Endodermal cell (in vitro differentiated cells): ENCODE measurements at regions not wholly inside any gene's neighbourhood (a gene's known extent, or its start where the extent isn't known, plus 50 kb on each side); places are given as distances from the start of the nearest gene placed in this dataset.

ENCODE experiments used
- DNase-seq: peaks from one replicate; pipeline ENCODE4 v3.0.0-alpha.2; 2017
- H3K27ac ChIP-seq: 2 replicates; pipeline ENCODE4 v1.5.1; 2013; ENCODE audit warnings: mild to moderate bottlenecking, low read depth, low read length, moderate library complexity
- H3K27me3 ChIP-seq: 2 replicates; pipeline ENCODE4 v1.6.1; 2013; ENCODE audit warnings: mild to moderate bottlenecking, low read length, moderate library complexity; ENCODE audit not compliant: insufficient read depth, control insufficient read depth, poor library complexity, severe bottlenecking
- H3K36me3 ChIP-seq: 2 replicates; pipeline ENCODE4 v1.7.0; 2013; ENCODE audit warnings: mild to moderate bottlenecking, low read length, moderate library complexity; ENCODE audit not compliant: control insufficient read depth, insufficient read depth
- H3K4me1 ChIP-seq: one replicate; pipeline ENCODE4 v1.7.0; 2013; ENCODE audit warnings: low read length; ENCODE audit not compliant: control insufficient read depth, insufficient read depth
- H3K4me3 ChIP-seq: 2 replicates; pipeline ENCODE4 v1.5.1; 2013; ENCODE audit warnings: mild to moderate bottlenecking, low read length, moderate library complexity
- H3K9ac ChIP-seq: 2 replicates; pipeline ENCODE4 v1.6.1; 2013; ENCODE audit warnings: mild to moderate bottlenecking, low read length, moderate library complexity; ENCODE audit not compliant: poor library complexity, severe bottlenecking; ENCODE audit errors: extremely low read depth
- H3K9me3 ChIP-seq: 2 replicates; pipeline ENCODE4 v1.6.1; 2013; ENCODE audit warnings: mild to moderate bottlenecking, low read length, moderate library complexity; ENCODE audit not compliant: control insufficient read depth
- H3K27ac Mint-ChIP-seq: 2 replicates; pipeline ENCODE4 v1.8.0; 2020; ENCODE audit warnings: mixed read lengths
- H3K27me3 Mint-ChIP-seq: 2 replicates; pipeline ENCODE4 v1.8.0; 2021; ENCODE audit warnings: mild to moderate bottlenecking, mixed read lengths; ENCODE audit not compliant: insufficient read depth
- H3K36me3 Mint-ChIP-seq: 2 replicates; pipeline ENCODE4 v1.8.0; 2020; ENCODE audit warnings: low read depth, mixed read lengths
- H3K4me1 Mint-ChIP-seq: 2 replicates; pipeline ENCODE4 v1.8.0; 2020; ENCODE audit warnings: mixed read lengths
- H3K4me3 Mint-ChIP-seq: 2 replicates; pipeline ENCODE4 v1.8.0; 2020; ENCODE audit warnings: mild to moderate bottlenecking, moderate library complexity, mixed read lengths
- H3K9me3 Mint-ChIP-seq: 2 replicates; pipeline ENCODE4 v1.8.0; 2020; ENCODE audit warnings: mild to moderate bottlenecking, mixed read lengths
- CTCF ChIP-seq: fragments of 200-600 bp; sonication (generic); conservative IDR thresholded peaks from 2 replicates; pipeline ENCODE4 v1.5.0; 2021; ENCODE audit warnings: antibody characterized with exemption, mild to moderate bottlenecking
- WGBS, 2 experiments: methylation state at CpG; one replicate each; pipeline versions ENCODE4 v1.1.5 to v1.1.7; 2013; ENCODE audit warnings: missing lambda C conversion rate in 2 of 2, mixed read lengths in 1 of 2; ENCODE audit not compliant: insufficient coverage in 1 of 2, insufficient read length in 1 of 2; 5-methylcytosine and 5-hydroxymethylcytosine counted together

DNA sequence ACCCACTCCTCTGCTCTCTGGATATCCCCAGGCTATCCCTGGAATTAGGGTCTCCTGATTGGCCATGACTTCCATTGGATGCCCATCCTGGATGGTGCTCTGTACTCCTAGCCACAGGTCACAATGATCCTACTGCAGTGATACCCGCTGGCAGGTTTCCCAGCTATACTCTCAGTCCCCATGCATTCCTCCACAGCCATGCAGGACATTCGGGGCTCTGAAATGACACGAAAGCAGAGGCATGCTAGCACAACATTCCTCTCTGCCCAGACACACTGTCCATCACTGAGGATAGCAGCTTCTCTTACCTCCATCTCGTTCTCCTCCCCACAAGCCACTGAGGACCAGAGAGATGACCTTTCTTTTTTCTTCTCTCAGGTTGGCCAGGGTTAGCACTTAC is 51.7 kb upstream of the SPATS2L start:
- no peaks in the 10 kb centered on the region for H3K36me3 ChIP-seq
- H3K36me3 Mint-ChIP-seq = no peaks in the 10 kb centered on the region
- no peak overlapping the region for H3K27ac Mint-ChIP-seq
- no peak overlapping the region for H3K4me3 ChIP-seq
- peaks cover 38% of the 10 kb centered on the region for H3K27me3 ChIP-seq
- H3K9me3 Mint-ChIP-seq = peaks cover 2% of the 10 kb centered on the region
- DNase-seq = no peak
- H3K27ac ChIP-seq = no peak overlapping the region
- no peak for TF ChIP-seq CTCF
- no peaks in the 10 kb centered on the region for H3K4me1 ChIP-seq
- H3K4me1 Mint-ChIP-seq = peaks cover 22% of the 10 kb centered on the region
- WGBS, 2 experiments = 89 to 91% methylated on average over 3 to 4 of the region's 4 CpGs
- peaks cover 34% of the 10 kb centered on the region for H3K27me3 Mint-ChIP-seq
- no peak overlapping the region for H3K4me3 Mint-ChIP-seq
- H3K9me3 ChIP-seq = no peaks in the 10 kb centered on the region
- no peak overlapping the region for H3K9ac ChIP-seq

DNA sequence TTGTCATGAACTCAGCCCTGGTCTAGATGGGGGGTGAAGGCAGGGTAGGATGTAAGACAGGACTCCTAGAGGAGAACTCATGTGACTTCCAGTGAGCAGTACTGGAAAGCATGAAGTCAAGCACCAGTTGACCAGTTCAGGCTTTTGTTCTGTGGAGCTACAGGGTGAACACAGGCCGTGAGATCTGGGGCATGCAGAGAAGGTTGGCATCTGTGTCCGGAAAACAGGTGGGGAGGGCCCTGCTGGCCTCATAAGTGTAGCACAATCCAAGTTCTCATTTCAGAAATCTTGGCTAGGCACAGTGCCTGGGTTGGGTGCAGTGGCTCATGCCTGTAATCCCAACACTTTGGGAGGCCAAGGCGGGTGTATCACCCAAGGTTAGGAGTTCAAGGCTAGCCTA is 50.9 kb upstream of the SPATS2L start:
- no peak for DNase-seq
- Histone ChIP-seq H3K9ac (no peak overlapping the region), H3K4me1 (no peaks in the 10 kb centered on the region), H3K27ac (no peak overlapping the region), H3K9me3 (no peaks in the 10 kb centered on the region), H3K27me3 (peaks cover 33% of the 10 kb centered on the region), H3K4me3 (no peak overlapping the region), H3K36me3 (no peaks in the 10 kb centered on the region)
- Mint-ChIP-seq H3K9me3 (peaks cover 2% of the 10 kb centered on the region), H3K4me3 (no peak overlapping the region), H3K4me1 (peaks cover 23% of the 10 kb centered on the region), H3K27ac (no peak overlapping the region), H3K27me3 (peaks cover 29% of the 10 kb centered on the region), H3K36me3 (no peaks in the 10 kb centered on the region)
- WGBS, 2 experiments = 82 to 95% methylated on average over 2 to 3 of the region's 3 CpGs
- no peak for TF ChIP-seq CTCF
